Common myeloid progenitor, CD34-positive (primary cell): ENCODE measurements at regions not wholly inside any gene's neighbourhood (a gene's known extent, or its start where the extent isn't known, plus 50 kb on each side); places are given as distances from the start of the nearest gene placed in this dataset.

Experiments used
- CTCF ChIA-PET: fragments of 350-600 bp; sonication (Branson Sonifier 250); formaldehyde crosslinking; loops from one replicate; lab custom pipeline; 2021; ENCODE audit warnings: antibody characterized with exemption; lab: Charles Lee
- POLR2A ChIA-PET: fragments of 350-600 bp; sonication (Branson Sonifier 250); formaldehyde crosslinking; loops from one replicate; lab custom pipeline; 2021; ENCODE audit warnings: antibody characterized with exemption; lab: Charles Lee
- DNase-seq, 3 donors: peaks; one replicate each; pipeline versions ENCODE4 v3.0.0 to v3.0.0-alpha.2; 2013
- H3K27ac ChIP-seq, 2 experiments: 1 replicate in 1 of 2; 2 replicates in 1 of 2; pipeline ENCODE4 v1.7.0; 2013; ENCODE audit warnings: inconsistent platforms in 2 of 2, low read length in 2 of 2, mild to moderate bottlenecking in 2 of 2, low read depth in 1 of 2, moderate library complexity in 1 of 2; ENCODE audit not compliant: severe bottlenecking in 2 of 2, insufficient read depth in 1 of 2, poor library complexity in 1 of 2
- H3K27me3 ChIP-seq, 5 experiments: replicated peaks in 2 of 5; 1 replicate in 3 of 5; 2 replicates in 2 of 5; pipeline versions ENCODE4 v1.6.1 to v1.7.0; 2013; ENCODE audit warnings: low read length in 4 of 5, mild to moderate bottlenecking in 2 of 5, moderate library complexity in 2 of 5, inconsistent platforms in 1 of 5; ENCODE audit not compliant: insufficient read depth in 5 of 5, control insufficient read depth in 4 of 5
- H3K36me3 ChIP-seq, 4 experiments: 1 replicate in 2 of 4; 2 replicates in 2 of 4; pipeline versions ENCODE4 v1.6.1 to v1.7.0; 2013; ENCODE audit warnings: low read length in 3 of 4, control low read depth in 1 of 4, mild to moderate bottlenecking in 1 of 4; ENCODE audit not compliant: control insufficient read depth in 4 of 4, insufficient read depth in 4 of 4
- H3K4me1 ChIP-seq, 4 experiments: 1 replicate in 3 of 4; 2 replicates in 1 of 4; pipeline versions ENCODE4 v1.6.1 to v1.7.1; 2013; ENCODE audit warnings: low read length in 3 of 4, mild to moderate bottlenecking in 3 of 4, control low read depth in 1 of 4, inconsistent platforms in 1 of 4, moderate library complexity in 1 of 4; ENCODE audit not compliant: control insufficient read depth in 4 of 4, insufficient read depth in 4 of 4; ENCODE audit errors: control extremely low read depth in 1 of 4
- H3K4me3 ChIP-seq, 7 experiments: 1 replicate in 4 of 7; 2 replicates in 3 of 7; pipeline versions ENCODE4 v1.5.1 to v1.7.0; 2013; ENCODE audit warnings: mild to moderate bottlenecking in 7 of 7, low read length in 6 of 7, moderate library complexity in 6 of 7, inconsistent platforms in 2 of 7, low read depth in 2 of 7, control low read depth in 1 of 7; ENCODE audit not compliant: insufficient read depth in 4 of 7, control insufficient read depth in 1 of 7; ENCODE audit errors: extremely low read depth in 1 of 7
- H3K9me3 ChIP-seq, 5 experiments: 1 replicate in 4 of 5; 2 replicates in 1 of 5; pipeline versions ENCODE4 v1.6.1 to v1.7.1; 2013; ENCODE audit warnings: low read length in 4 of 5, mild to moderate bottlenecking in 2 of 5, inconsistent platforms in 1 of 5, low read depth in 1 of 5, moderate library complexity in 1 of 5; ENCODE audit not compliant: control insufficient read depth in 4 of 5, insufficient read depth in 2 of 5; ENCODE audit errors: control extremely low read depth in 1 of 5
- WGBS: methylation state at CpG from one replicate; pipeline ENCODE4 v1.1.5; 2013; ENCODE audit not compliant: insufficient coverage; 5-methylcytosine and 5-hydroxymethylcytosine counted together

DNA sequence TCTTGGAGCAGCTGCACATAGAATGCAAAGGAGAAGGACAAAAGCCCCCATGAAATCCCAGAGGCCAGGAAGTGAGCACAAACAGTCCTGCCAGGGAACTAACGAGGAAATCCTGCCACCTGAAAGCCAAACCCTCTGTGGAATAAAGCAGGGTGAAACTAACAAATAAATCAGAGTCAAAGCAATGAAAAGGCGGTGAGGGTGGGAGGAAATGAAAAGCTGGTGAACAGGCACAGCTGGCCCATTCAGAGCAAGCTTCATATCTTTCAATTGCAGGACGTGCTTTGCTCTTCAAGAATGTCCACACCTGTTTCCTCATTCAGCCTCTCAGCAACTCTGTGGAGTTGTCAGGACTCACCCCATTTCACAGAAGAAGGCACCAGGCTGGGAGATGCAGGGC, 108.1 kb downstream of the ABCC12 start:
- no peaks in the 10 kb centered on the region for H3K36me3 ChIP-seq
- H3K4me3 ChIP-seq, result no peak overlapping the region
- no peak overlapping the region for H3K27ac ChIP-seq
- CTCF ChIA-PET, result no interaction called here
- 0% methylated on average over 2 of the region's 3 CpGs for WGBS
- DNase-seq, result no peak
- POLR2A ChIA-PET, result no interaction called here
- peaks cover 0 to 25% (median 2%) of the 10 kb centered on the region in 5 experiments for H3K27me3 ChIP-seq
- peaks cover 0 to 2% (median 0%) of the 10 kb centered on the region in 5 experiments for H3K9me3 ChIP-seq
- no peaks in the 10 kb centered on the region for H3K4me1 ChIP-seq

DNA sequence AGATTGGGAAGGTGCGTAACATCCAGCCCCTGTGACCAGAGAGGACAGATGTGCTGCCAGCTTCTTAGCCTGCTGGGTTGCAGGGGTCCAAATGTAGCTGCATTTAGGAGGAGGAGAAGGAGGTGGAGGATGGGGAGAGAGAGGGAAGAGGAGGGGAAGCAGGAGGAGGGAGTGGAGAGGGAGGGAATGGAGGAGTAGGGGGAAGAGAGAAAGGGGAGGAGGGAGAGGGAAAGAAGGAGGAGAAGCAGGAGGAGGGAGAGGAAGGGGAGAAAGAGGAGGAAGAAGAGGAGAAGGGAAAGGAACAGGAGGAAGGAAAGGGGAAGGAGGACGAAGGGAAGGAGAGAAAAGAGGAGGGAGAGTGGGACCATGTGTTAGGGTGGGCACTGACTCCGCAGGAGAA, 108.6 kb downstream of the ABCC12 start:
- H3K4me1 ChIP-seq, result no peaks in the 10 kb centered on the region
- H3K27ac ChIP-seq, result no peak overlapping the region
- peaks cover 0 to 22% (median 2%) of the 10 kb centered on the region in 5 experiments for H3K27me3 ChIP-seq
- WGBS, result 77% methylated on average over 3 of the region's 3 CpGs
- no peak overlapping the region for H3K4me3 ChIP-seq
- DNase-seq, result no peak
- ChIA-PET CTCF (interaction anchor here (1.0 kb wide), 1 partner anchor 8 kb away, joined by 5 read pairs; no protein-coding TSS in a partner anchor), POLR2A (no interaction called here)
- H3K36me3 ChIP-seq, result no peaks in the 10 kb centered on the region
- peaks cover 0 to 2% (median 0%) of the 10 kb centered on the region in 5 experiments for H3K9me3 ChIP-seq

DNA sequence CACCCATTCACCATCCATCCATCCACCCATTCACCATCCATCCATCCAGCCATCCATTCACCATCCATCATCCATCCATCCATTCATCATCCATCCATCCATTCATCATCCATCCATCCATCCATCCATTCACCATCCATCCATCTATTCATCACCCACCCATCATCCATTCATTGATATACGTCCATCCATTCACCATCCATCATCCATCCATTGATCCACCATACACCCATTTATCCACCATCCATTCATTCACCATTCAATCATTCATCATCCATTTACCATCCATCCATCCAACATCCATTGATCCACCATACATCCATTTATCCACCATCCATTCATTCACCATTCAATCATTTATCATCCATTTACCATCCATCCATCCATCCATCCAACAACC, 111.7 kb downstream of the ABCC12 start:
- 100% methylated on average over 1 of the region's 1 CpG for WGBS
- Histone ChIP-seq H3K9me3 (peaks cover 0 to 2% (median 0%) of the 10 kb centered on the region in 5 experiments), H3K27ac (no peak overlapping the region), H3K36me3 (no peaks in the 10 kb centered on the region), H3K27me3 (peaks cover 0 to 11% (median 0%) of the 10 kb centered on the region in 5 experiments), H3K4me3 (no peak overlapping the region), H3K4me1 (no peaks in the 10 kb centered on the region)
- ChIA-PET POLR2A (no interaction called here), CTCF (interaction anchor here (1.5 kb wide), 1 partner anchor 10 kb away, joined by 3 read pairs; no protein-coding TSS in a partner anchor)
- no peak for DNase-seq

DNA sequence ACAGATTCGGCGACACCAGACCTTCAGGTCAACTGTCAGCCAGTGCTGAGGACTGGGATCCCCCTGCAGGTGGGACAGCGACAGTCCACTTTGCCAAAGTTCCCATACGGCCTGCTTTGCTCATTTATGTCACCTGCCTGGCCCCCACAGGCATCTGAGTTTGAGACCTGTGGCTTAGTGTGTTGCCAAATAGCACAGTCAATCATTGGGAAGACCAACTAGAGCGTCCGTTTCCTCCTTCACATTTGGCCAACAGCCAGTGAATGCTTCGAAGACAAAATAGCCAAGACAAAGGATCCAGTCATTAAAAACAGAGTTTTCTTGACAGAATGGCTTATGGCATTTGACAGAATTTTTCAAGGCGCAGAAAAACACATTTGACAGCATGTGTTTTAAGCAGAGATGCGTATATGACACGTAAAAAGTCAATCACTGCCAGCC, 113.8 kb downstream of the ABCC12 start:
- H3K4me3 ChIP-seq, result no peak overlapping the region
- peaks cover 0 to 2% (median 0%) of the 10 kb centered on the region in 5 experiments for H3K9me3 ChIP-seq
- WGBS, result 67% methylated on average over 10 of the region's 10 CpGs
- H3K27me3 ChIP-seq, result peaks cover 0 to 3% (median 0%) of the 10 kb centered on the region in 5 experiments
- H3K4me1 ChIP-seq, result no peaks in the 10 kb centered on the region
- H3K27ac ChIP-seq, result no peak overlapping the region
- ChIA-PET CTCF (interaction anchor here (1.1 kb wide), 1 partner anchor 771 kb away, joined by 3 read pairs; no protein-coding TSS in a partner anchor), POLR2A (no interaction called here)
- no peaks in the 10 kb centered on the region for H3K36me3 ChIP-seq
- no peak for DNase-seq

DNA sequence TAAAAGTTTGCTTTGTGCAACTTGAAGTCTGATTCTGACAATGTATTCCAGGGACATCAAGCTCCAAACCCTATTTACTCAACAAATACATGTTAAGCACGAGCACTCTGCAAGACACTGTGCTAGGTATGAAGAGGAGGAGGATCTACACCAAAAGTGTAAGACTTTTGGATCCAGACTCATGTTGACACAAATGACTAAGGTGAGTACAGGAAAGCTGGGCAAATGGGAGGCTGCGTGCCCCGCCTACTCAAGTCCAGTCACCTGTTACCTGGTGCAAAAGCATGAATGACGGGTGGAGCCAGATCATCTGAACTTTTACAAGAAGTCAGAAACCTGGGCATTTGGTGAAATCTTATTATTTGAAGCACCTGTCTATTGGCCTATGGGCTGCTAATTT, 120.7 kb downstream of the ABCC12 start:
- ChIA-PET POLR2A (no interaction called here), CTCF (no interaction called here)
- Histone ChIP-seq H3K4me1 (no peaks in the 10 kb centered on the region), H3K36me3 (no peaks in the 10 kb centered on the region), H3K4me3 (no peak overlapping the region), H3K27ac (no peak overlapping the region), H3K27me3 (peaks cover 0 to 3% (median 0%) of the 10 kb centered on the region in 5 experiments), H3K9me3 (peaks cover 0 to 3% (median 0%) of the 10 kb centered on the region in 5 experiments)
- WGBS, result 69% methylated on average over 4 of the region's 4 CpGs
- DNase-seq, result no peak

DNA sequence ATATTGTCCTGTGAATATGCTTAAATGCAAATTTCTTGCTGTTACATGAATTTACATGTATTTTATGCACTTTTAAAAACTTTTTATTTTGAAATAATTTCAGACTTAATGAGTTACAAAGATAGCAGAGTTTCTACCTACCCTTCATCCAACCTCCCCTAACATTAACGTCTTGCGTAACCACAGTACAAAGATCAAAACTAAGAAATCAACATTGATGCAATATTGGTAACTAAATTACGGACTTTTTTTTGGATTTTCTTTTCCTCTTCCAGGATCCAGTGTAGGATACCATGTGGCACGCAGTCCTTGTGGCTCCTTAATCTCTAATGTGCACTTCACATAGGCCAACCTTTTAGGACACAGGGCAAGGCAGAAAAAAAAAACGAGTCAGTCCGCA, 124.9 kb downstream of the ABCC12 start:
- ChIA-PET POLR2A (no interaction called here), CTCF (no interaction called here)
- 98% methylated on average over 6 of the region's 6 CpGs for WGBS
- H3K9me3 ChIP-seq, result peaks cover 0 to 1% (median 0%) of the 10 kb centered on the region in 5 experiments
- no peaks in the 10 kb centered on the region for H3K4me1 ChIP-seq
- H3K36me3 ChIP-seq, result no peaks in the 10 kb centered on the region
- H3K27me3 ChIP-seq, result no peaks in the 10 kb centered on the region
- no peak for DNase-seq
- no peak overlapping the region for H3K4me3 ChIP-seq
- no peak overlapping the region for H3K27ac ChIP-seq

DNA sequence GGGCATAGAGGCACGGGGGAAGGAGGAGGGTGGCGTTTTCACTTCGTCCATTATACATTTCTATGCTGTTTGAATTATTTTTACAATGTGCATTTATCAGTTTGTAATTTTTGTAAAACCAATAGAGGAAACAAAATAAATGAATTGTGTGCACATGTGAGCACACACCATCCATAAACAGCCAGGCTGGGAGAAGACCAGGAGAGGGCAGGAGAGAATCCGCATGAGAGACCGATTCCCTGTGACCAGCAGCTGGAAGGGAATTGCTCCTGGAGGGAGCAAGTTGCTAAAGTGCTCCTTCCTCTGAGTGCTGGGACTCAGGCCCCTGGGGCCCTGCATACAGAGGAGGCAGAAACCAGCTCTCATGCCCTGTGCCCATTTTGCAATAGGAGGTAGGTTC, 126.0 kb downstream of the ABCC12 start:
- H3K36me3 ChIP-seq, result no peaks in the 10 kb centered on the region
- H3K27me3 ChIP-seq, result no peaks in the 10 kb centered on the region
- no peak overlapping the region for H3K27ac ChIP-seq
- ChIA-PET CTCF (no interaction called here), POLR2A (no interaction called here)
- H3K4me3 ChIP-seq, result no peak overlapping the region
- WGBS, result 100% methylated on average over 2 of the region's 5 CpGs
- DNase-seq, result no peak
- H3K4me1 ChIP-seq, result no peaks in the 10 kb centered on the region
- peaks cover 0 to 1% (median 0%) of the 10 kb centered on the region in 5 experiments for H3K9me3 ChIP-seq
